Activated T-helper 1 cell treated with Interleukin-2 at 50 U/mL for 16 hours (primary cell): ENCODE measurements at regions not wholly inside any gene's neighbourhood (a gene's known extent, or its start where the extent isn't known, plus 50 kb on each side); places are given as distances from the start of the nearest gene placed in this dataset.

Experiments
- DNase-seq: peaks from one replicate; pipeline ENCODE4 v3.0.0-alpha.2; 2020; ENCODE audit warnings: low read depth

DNA sequence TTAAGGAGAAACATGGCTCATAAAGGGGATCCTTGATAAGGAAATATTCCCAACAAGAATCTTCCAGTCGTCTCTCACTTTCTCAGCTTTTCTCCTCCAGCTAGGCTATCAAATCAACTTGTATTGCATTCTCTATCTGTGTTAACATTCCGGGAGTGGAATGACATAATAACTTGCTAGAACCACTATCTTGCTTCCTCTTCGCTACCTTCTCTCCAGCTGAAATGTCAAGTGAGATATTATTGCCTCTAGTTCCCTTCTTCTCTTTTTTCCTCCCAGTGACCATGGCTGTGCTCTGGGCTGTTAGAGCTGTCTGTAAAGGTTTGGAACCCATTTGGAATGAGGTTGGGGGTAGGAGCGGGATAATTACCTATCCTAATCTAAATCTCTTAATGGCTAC lies 1329.5 kb upstream of the WWC1 start:
- no peak for DNase-seq

DNA sequence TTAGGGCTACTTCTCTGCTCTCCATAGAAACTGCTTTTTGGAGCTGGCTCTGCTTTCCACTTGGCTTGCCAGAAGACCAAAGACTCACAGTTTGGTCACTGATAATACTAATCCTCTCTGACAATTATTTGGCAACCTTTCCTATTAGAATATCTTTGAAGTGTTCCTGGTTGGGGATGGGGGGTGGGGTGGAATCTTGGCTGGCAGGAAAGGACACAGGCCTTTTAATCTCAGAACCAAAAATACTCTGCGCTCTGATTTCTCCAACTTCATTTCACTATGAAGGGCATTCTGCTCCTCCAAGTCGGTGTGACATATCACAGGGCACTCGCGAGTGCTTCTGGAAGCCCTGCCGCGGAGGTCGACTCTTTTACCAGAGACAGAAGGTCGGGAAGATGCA lies 1329.0 kb upstream of the WWC1 start:
- no peak for DNase-seq

DNA sequence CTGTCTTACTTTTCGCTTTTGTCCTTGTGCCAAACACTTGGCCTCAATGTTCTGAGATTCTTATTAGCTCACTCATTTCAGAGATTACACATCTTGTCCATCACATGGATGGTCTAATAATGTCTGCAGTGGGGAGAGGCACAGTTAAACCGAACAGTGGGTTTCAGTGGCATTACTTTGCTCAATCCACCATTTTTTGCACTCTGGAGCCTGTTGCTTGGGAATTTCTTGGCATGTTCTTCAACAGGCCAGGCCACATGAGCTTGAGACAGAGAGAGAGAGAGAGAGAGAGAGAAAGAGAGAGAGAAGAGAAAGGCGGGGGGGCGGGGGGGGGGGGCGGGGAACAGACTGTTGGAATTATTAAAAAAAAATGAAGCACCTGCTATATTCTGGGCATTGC lies 1327.8 kb upstream of the WWC1 start:
- DNase-seq: no peak

DNA sequence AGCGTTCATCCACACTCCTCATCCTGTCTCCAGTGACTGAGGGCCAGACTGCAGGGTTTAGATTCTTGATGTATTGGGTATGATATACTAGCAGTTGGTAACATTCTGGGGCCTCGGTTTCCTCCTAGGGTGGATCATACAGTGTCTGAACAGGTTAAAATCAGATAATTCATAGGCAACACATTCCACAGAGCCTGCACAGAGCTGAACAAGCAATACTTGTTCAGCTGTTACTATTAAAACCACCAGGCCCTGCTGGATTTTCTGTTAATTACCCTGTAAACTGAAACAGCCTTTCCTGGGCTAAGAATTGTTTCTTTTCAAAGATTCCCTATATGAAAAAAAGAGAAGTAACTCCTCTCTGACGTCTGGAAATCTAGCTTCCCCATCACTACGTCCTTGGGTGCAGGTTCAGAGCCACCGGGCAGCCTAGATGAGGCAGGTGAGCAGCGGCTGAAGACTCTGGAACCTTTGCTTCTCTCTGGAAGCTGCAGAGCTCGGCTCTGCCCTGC lies 1313.5 kb upstream of the WWC1 start:
- no peak for DNase-seq

DNA sequence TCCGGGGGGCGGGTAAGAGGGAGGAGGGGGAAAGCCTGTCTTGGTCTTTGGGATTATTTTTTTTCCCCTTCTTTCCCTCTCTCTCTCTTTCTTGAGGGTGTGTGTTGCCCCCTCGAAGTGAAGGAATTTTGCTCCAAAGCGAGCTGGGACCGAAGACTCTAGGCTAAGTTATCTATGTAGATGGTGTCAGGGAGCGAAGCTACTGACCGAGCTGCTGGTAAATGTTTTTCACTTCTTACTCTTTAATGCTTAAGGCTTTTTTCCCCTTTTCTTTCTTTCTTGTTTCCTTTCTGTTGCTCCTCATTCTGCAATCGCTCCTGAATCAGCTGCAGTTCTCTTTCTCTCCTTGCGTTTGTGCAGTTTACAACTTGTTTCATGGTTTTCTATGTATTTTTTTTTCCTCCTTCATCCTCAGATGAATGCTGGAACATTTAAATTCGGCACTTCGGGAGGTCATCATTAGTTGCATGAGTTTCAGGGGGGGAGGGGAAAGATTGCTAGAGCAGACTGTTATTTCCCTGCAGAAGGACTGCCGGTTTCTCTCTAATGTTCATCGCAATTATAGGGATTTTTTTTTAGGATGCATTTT lies 1312.0 kb upstream of the WWC1 start:
- DNase-seq: no peak

DNA sequence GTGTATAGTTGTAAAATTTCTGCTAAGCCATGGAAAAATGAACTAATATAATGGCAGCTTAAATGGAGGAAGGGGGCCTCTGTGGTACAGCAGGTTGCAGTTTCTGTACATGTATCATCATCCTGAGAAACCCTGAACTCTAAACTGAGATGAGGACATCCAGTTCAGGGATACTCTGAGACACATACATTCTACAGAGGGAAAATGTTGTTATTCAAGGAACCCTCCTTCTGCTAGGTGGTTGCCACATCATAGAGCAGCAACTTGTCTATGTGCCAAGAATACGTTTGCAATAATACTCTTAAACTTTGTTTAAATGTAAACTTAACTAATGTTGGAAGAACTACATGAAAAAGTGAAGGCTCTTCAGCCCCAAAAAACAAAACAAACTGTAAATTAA lies 1310.8 kb upstream of the WWC1 start:
- DNase-seq: no peak

DNA sequence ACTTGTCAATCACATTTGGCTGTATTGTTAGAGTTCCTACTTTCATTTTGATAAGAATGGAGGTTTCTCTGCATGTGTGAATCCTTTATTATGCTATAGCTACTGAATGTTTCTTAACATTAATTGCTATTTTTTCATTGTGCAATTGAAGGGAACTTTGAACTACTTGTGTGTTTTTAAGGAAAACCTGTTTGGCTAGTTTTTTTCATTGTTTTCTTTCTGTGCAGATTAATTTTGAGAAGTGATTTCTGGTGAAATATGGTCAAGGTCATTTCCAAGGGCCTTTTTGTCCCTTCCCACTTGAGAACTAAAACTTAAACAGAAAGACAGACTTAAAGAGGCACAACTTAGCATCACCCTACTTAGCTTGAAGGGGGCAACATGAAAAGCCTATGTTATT lies 1309.2 kb upstream of the WWC1 start:
- no peak for DNase-seq

DNA sequence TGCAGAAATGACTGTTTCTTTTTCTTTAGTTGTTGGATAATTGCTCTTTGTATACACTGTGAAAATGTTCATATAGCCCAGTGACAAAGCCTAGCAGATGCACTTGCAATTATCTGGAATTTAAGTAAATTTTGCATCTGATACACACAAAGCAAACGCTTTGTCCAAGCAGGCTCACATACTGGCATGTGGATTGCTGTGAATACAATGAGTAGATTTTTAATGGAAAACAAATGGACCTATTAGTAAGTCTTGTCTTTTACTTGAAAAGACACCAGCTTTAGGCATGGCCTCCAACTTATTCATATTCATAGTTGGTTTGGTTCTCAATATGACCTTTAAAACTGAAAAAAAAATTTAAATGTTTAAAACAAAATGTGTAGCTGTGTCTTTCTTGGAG lies 1299.8 kb upstream of the WWC1 start:
- DNase-seq: no peak

DNA sequence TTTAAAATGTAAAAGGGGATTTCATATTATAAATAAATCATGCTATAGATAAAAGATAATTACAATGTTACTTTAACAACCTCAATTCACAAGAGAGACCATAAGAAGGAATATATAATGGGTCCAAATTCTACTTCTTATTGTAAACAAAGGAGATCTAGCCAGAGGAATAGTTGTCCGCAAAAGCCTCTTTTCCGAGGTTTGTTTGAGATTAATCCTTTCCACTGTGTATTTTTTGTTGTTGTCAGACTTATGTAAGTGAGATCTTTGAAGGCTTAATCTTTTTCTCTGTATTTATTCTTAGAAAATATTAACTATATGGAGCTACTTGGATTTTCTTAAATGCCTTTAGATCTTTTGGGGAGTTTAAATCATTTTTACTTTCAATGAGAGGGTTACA lies 1299.3 kb upstream of the WWC1 start:
- no peak for DNase-seq

DNA sequence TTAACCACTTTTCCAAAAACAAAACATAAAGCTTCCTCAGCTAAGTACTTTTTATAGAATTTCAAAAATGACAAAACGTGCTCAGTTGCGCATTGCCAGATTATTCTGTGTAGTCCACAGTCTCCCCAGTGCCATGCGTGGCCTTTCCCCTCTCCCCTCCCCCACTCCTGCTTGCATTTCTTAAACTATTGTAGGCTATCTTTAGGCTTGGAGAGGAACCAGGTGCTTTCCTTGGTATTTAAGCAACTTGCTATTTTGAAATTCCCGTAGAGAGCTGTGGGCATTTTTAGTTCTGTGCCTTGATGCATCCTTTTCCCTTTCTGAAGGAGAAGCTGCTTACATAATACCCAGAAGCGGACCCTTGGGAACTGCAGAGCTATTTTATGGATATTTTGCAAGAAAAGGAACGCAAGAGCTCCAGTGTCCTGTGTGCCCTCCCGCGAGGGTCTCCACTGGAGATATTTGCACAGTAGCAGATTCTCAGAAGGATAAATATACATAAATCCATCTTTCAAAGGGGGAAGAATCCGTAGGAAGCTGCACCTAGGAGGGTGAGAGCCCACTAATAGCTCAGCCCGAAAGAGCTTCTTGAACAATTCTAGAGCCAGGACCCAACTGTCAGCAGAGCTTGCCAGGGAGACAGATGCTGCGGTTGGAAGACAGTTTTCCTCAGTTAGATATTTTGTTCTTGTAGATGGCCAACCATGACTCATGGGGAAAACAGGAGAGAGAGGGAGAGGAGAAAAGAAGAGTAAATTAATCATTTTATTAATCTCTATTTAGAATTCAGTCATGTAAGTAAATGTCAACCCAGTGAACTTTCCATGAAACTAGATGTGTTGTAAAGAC lies 1298.3 kb upstream of the WWC1 start:
- no peak for DNase-seq

DNA sequence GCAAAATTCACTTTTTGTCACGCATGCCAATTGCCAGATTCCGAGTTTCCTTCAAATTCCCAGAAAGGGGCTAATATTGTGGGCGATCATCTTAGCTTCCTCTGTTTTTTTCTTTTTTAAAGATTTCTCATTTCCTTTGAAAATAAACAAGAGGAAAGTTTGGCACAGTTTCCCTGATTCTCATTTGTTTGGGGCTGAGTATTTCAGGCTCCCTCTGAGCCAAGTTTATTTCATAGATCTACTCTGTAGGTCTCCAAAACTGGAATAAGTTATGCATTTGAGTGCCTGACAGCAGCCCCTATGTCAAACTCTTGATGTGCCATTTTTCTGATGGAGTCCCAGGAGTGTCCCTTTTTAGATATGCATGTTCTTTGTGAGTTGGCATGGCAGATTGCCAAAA lies 1297.2 kb upstream of the WWC1 start:
- DNase-seq: no peak

DNA sequence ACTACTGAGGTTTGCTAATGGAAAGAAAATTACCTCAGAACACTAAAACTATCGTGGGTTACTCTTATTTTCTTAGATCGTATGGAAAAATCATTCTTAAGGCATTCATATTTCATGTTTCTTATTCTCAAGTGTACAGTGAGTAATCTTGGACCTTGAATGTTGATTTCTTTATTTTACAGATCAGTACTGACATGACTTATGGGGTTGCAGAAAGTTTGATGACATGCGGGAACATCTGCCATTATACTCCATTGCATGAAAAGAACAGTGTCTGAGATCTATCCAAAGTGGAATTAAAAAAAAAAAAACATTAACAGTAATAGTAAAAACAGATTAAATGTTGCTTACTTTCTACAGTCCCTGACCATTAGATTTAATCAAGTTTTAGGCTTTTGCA lies 1290.2 kb upstream of the WWC1 start:
- DNase-seq: no peak

DNA sequence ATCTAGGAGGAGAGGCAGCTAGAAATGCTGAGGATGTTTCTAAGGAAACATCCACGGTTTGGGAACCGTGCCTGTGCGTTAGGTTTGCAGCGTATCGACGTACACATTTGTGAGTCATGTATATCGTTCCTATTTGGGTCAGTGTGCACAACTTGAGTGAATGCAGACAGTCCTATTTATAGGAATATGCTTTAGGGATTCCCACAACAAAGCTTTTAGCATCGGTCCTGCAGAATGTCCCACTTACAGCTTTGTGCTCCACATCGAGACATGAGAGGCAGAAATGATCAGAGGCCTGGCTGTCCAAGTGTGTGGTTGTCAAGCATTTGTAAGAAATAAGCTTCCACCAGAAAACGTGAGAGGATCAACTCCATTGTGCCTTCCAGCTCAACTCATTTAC lies 1282.7 kb upstream of the WWC1 start:
- no peak for DNase-seq

DNA sequence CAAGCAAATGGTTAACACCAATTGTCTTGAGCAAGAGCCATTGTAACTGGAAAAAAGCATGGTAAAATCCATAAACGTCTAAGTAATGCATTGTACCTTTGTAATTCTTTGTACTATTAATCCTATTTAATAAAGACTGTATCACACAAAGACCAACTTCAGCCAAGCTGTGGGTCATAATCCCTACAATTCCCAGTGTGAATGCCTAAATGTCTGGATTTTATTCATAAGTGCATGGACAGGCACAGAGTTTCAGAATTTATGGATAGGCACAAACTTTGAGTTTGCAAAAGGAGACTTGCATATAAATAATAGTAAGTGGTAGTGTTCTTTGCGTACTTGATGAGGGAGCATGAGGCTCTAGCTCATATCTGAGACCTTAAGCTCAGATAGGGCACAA lies 1280.2 kb upstream of the WWC1 start:
- no peak for DNase-seq

DNA sequence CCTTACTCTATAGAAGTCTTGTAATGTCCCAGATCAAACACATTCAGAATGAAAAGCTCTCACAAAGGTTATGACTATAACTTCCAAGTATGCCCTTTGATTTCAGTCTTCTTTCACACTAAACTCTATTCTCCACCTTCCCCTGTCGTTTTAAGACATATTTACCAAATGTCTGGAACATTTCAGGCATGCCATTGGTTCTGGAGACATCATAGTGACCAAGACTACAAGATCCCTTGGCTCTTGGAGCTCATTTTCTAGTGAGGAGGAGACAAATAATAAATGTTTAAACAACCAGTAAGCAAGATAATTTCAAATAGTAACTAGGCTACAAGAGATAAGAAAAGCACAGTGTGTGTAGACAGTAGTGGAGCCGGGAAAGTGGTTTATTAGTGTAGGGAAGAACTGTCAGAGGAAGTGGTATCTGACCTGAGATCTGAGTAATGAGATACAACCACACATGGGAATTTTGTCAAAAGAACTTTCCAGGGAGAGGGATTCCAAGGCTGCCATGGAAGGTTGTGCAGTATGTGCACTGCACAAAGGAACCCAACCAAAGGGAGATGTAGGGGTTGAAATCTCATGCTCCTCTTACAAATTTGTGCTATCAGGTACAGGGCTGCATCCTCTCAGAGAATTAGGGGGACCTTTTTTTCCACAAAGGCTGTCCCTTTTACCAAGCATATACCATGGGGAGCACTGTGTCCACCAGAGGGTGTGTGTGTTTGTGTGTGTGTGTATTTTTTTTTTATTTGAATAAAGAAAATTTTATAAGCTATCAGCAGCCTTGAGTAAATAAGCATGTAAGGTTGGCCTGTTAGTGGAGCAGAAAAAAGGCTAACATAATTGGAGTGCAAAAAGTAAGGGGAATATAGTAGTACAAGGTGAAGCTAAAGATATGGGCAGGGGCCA lies 1279.1 kb upstream of the WWC1 start:
- no peak for DNase-seq

DNA sequence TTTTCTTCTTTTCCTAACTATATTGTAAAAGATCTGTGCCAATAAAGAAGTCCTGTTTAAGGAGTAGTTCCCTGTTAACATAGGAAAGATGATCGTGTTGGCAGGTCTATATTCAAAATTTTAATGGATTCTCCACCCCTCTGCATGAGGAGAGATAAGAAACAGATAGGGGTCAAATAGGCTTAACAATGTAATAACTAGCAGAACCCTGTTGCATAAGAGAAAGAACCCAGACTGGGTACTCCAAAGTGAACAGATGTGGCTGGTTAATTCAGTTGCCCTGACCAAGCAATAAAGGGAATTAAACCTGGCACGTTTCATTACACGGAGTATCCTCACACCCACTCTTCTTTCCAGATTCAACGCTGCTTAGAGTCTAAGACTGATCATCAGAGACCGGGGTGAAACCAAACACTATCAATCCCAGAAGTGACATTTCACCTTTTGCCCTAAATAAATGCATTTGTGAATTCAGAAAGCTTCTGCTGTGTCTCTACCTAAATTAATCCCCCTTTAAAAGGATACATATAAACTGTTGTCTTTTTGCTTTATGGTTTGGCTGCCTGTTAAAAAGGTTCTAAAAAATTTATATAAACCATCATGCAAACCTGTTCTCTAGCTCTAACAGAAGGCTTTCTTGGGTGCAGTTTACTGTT lies 1276.9 kb upstream of the WWC1 start:
- no peak for DNase-seq

DNA sequence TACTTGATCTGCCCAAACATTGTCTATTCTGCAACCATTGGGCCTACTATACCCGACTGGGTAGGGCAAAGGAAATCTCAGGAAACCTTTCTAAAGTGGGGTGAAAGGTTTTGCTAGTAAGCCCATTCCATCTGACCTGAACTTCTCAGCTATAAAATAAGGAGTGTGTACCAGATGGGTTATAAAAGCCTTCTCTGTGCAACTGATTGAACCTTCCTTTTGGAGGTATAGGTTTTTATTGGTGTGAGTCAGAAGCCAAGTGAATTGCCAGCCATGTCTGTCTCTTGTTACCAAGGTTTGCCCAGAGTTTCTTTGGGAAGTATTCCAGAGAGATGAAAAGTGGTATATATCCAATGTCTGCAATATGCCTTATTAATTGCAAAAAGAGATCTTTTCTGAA lies 1271.0 kb upstream of the WWC1 start:
- no peak for DNase-seq

DNA sequence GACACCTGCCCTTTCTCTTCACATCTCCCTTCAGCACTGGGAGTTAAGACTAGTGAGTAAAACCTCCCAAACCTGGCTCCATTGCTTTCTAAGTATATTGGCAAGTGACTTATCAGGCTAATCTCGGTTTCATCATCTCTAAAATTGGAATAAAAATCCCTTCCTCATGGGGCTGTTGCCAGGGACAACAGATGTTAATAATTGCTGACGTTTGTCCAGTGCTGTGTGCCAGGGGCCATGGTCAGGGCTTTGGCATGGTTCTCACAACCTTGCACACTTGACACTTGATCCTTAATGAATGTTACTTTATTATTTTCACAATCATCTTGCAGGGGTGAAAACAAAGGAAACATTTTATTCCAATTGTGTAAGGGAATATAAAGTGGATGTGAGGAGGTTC lies 1262.0 kb upstream of the WWC1 start:
- DNase-seq: no peak

DNA sequence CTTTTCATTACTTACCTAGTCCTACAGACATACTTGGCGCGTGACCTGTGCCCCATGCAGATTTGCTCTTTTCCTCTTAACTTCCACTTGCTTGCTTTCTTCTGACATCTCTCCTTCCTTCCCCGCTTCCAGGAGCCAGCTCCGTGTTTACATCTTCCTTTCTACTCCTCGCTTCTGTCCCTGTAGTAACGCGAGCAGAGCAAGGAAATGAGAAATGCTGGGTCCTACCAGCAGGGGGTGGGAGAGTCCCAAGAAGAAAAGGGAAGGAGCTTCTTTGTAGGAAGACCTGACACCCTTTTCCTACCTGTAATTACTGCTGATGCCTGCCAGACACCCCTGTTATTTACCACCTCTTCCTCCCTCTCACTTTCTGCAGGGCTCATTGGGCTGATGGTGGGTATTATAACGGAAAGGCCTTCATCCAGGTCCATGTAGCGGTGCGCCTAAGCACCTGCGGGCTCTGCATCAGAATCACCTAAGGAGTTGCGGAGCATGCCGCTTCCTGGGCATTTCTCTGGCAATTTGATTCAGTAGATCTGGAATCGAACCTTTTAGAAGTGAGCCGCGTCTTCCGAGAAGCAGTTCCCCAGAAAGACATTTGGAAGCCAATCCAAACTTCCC lies 1260.8 kb upstream of the WWC1 start:
- no peak for DNase-seq

DNA sequence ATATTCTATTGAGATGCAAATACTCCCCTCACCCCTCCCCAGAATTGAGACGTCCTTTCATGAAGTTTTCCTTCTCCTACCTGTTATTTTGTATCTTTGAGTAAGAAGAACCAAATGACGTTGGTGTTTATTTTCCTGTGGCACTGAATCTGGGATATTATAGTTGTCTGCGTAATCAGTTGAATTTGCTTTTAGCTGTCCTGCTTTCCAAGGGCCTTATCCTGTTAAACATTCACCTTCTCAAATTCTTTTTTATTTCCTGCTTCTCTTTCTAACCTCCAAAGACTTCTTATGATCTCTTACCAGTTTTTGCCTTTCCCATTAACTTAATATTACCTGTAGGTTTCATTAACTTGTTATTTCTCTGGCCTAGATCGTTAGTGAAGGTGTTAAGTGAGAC lies 1254.9 kb upstream of the WWC1 start:
- DNase-seq: no peak

DNA sequence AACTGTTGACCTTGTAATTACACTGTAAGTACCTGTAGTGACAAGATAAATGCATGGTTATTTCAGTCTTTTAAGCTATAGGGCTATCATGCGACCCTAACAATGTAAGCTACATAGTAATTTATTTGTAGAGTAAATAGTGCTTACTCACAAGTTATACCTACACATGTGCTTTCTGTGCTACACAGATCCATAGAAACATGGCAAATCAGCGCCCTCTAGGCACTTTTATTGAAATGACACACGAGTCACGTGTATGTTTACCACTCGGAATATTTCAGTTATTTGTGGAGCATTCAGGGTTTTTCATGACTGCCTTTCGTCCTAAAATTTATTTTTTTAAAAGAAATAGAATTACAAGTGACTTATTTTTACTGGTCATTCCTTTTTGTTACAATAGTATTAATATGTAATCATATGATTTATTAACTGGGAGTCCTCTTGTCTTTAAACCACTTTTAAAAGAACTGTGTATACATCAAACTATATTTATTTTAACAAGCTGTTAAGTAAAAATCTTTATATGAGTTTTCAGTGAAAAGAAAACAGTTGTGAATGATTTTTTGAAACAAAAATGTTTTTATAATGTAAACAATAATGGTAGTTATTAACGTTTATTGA lies 1242.3 kb upstream of the WWC1 start:
- no peak for DNase-seq
